Liver (tissue), 8 donors: ENCODE measurements at regions not wholly inside any gene's neighbourhood (a gene's known extent, or its start where the extent isn't known, plus 50 kb on each side); places are given as distances from the start of the nearest gene placed in this dataset.

Source experiments
- DNase-seq: peaks from one replicate; pipeline ENCODE4 v3.0.0-alpha.2; 2017; ENCODE audit warnings: low spot score
- H3K27ac ChIP-seq, 2 donors: one replicate each; pipeline ENCODE4 v1.7.0; 2013; ENCODE audit warnings: inconsistent platforms in 2 of 2, low read length in 2 of 2, control low read depth in 1 of 2, low read depth in 1 of 2, mild to moderate bottlenecking in 1 of 2
- H3K27me3 ChIP-seq, 4 donors: one replicate each; pipeline versions ENCODE4 v1.6.1 to v1.7.0; 2013; ENCODE audit warnings: low read length in 3 of 4, inconsistent platforms in 1 of 4, mild to moderate bottlenecking in 1 of 4, moderate library complexity in 1 of 4; ENCODE audit not compliant: control insufficient read depth in 4 of 4, insufficient read depth in 4 of 4
- H3K36me3 ChIP-seq, 4 donors: one replicate each; pipeline versions ENCODE4 v1.6.1 to v1.7.0; 2013; ENCODE audit warnings: low read length in 3 of 4, mild to moderate bottlenecking in 3 of 4, low read depth in 1 of 4, moderate library complexity in 1 of 4; ENCODE audit not compliant: control insufficient read depth in 4 of 4, insufficient read depth in 3 of 4
- H3K4me1 ChIP-seq, 4 donors: one replicate each; pipeline versions ENCODE4 v1.6.1 to v1.7.0; 2013; ENCODE audit warnings: low read length in 3 of 4, mild to moderate bottlenecking in 3 of 4, moderate library complexity in 1 of 4; ENCODE audit not compliant: control insufficient read depth in 4 of 4, insufficient read depth in 4 of 4
- H3K4me3 ChIP-seq, 3 donors: one replicate each; pipeline versions ENCODE4 v1.6.1 to v1.7.0; 2013; ENCODE audit warnings: low read length in 3 of 3, control low read depth in 1 of 3, low read depth in 1 of 3, mild to moderate bottlenecking in 1 of 3
- H3K9ac ChIP-seq, 2 donors: one replicate each; pipeline ENCODE4 v1.7.0; 2013; ENCODE audit warnings: low read length in 2 of 2, mild to moderate bottlenecking in 2 of 2, moderate library complexity in 2 of 2, control low read depth in 1 of 2, low read depth in 1 of 2
- H3K9me3 ChIP-seq, 4 donors: one replicate each; pipeline versions ENCODE4 v1.6.1 to v1.7.0; 2013; ENCODE audit warnings: low read length in 3 of 4; ENCODE audit not compliant: control insufficient read depth in 4 of 4
- ATF3 ChIP-seq: IDR thresholded peaks from 2 replicates; pipeline ENCODE4 v1.6.1; 2016; ENCODE audit warnings: antibody characterized with exemption
- CTCF ChIP-seq: fragments of 150-350 bp; IDR thresholded peaks from 2 replicates; pipeline ENCODE4 v1.5.1; 2017; ENCODE audit warnings: improper control_type of control experiment, low read depth, low read length; ENCODE audit not compliant: missing input control
- EGR1 ChIP-seq, 2 donors: IDR thresholded peaks; 2 replicates each; pipeline ENCODE4 v1.6.1; 2016 to 2018; ENCODE audit warnings: antibody characterized with exemption in 2 of 2, low read depth in 2 of 2
- FOXA1 ChIP-seq: IDR thresholded peaks from 2 replicates; pipeline ENCODE4 v1.6.1; 2016; ENCODE audit warnings: antibody characterized with exemption
- FOXA2 ChIP-seq: IDR thresholded peaks from 2 replicates; pipeline ENCODE4 v1.6.1; 2016; ENCODE audit warnings: antibody characterized with exemption
- GABPA ChIP-seq, 2 donors: IDR thresholded peaks in 1 of 2; conservative IDR thresholded peaks in 1 of 2; 2 replicates each; pipeline ENCODE4 v1.6.1; 2016; ENCODE audit warnings: antibody characterized with exemption in 2 of 2, mild to moderate bottlenecking in 1 of 2, moderate library complexity in 1 of 2
- HNF4A ChIP-seq, 2 donors: conservative IDR thresholded peaks; 2 replicates each; pipeline ENCODE4 v1.6.1; 2016; ENCODE audit warnings: antibody characterized with exemption in 2 of 2, mild to moderate bottlenecking in 2 of 2
- HNF4G ChIP-seq: IDR thresholded peaks from 2 replicates; pipeline ENCODE4 v1.6.1; 2016; ENCODE audit warnings: antibody characterized with exemption
- JUND ChIP-seq, 2 donors: IDR thresholded peaks; 2 replicates each; pipeline ENCODE4 v1.6.1; 2016; ENCODE audit warnings: antibody characterized with exemption in 2 of 2
- NR2F2 ChIP-seq: IDR thresholded peaks from 2 replicates; pipeline ENCODE4 v1.6.1; 2016; ENCODE audit warnings: antibody characterized with exemption
- RAD21 ChIP-seq, 2 donors: IDR thresholded peaks; 2 replicates each; pipeline ENCODE4 v1.6.1; 2016; ENCODE audit warnings: antibody characterized with exemption in 2 of 2, mild to moderate bottlenecking in 2 of 2
- RXRA ChIP-seq, 2 donors: IDR thresholded peaks; 2 replicates each; pipeline ENCODE4 v1.6.1; 2017 to 2018; ENCODE audit warnings: antibody characterized with exemption in 2 of 2, mild to moderate bottlenecking in 1 of 2
- SP1 ChIP-seq: IDR thresholded peaks from 2 replicates; pipeline ENCODE4 v1.6.1; 2018; ENCODE audit warnings: antibody characterized with exemption, mild to moderate bottlenecking
- TAF1 ChIP-seq: conservative IDR thresholded peaks from 2 replicates; pipeline ENCODE4 v1.6.1; 2016; ENCODE audit warnings: antibody characterized with exemption, mild to moderate bottlenecking
- YY1 ChIP-seq: IDR thresholded peaks from 2 replicates; pipeline ENCODE4 v1.6.1; 2016; ENCODE audit warnings: antibody characterized with exemption, mild to moderate bottlenecking
- whole genome bisulfite sequencing: extraction: QIAGEN DNeasy Blood & Tissue Kit; methylation state at CpG from one replicate; pipeline ENCODE4 v1.1.7; 2013; 5-methylcytosine and 5-hydroxymethylcytosine counted together
- TF ChIP-seq, protein P1 (sequence below): IDR thresholded peaks from 2 replicates; pipeline ENCODE4 v1.6.1; 2016; ENCODE audit warnings: antibody characterized with exemption
- TF ChIP-seq, protein P2 (sequence below): IDR thresholded peaks from 2 replicates; pipeline ENCODE4 v1.6.1; 2016; ENCODE audit warnings: antibody characterized with exemption, mild to moderate bottlenecking
- TF ChIP-seq, protein P3 (sequence below): IDR thresholded peaks from 2 replicates; pipeline ENCODE4 v1.6.1; 2016; ENCODE audit warnings: antibody characterized with exemption
- donor health status: healthy.
- donor health status: healthy.
- donor health status: healthy.
- donor health status: healthy.
- donor health status: healthy.

DNA sequence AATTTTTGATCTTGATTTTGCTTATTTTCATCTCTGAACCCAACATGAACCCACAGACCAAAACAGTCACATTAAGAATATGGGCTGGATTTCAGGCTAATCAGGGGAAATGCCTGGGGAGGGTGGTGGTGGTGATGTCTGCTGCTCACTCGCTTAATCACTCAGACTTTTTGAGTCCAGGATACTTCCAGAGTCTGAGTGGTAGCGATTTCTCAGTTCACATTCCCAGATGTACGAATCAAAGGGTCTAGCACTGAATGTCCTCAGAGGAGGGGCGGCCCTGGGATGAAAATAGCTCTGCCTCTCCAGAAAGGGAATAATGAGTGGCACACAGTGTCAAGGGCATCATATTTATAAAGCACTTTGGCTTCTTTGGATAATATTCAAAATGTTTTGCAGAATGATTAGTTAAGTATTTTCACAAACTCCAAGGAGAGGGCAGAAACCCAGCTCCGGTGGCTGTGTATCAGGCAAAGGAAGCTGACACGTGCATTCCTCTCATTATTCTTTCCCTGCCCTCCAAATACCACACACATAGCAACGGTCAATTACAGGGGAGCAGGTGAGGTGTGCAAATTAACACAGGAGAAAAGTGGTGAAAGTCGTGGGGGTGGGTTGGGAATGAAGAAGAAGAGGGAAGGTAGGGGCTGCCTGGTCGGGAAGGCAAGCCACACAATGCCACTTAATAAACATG lies 345.2 kb upstream of the RSPO3 start:
- no peak overlapping the region for H3K9ac ChIP-seq
- H3K4me1 ChIP-seq, result no peaks in the 10 kb centered on the region
- no peak overlapping the region for H3K27ac ChIP-seq
- no peak overlapping the region for H3K4me3 ChIP-seq
- 26% methylated on average over 9 of the region's 9 CpGs for WGBS
- DNase-seq, result no peak
- TF ChIP-seq HNF4A (conservative IDR thresholded peaks at IDR 0.05) (no peak), RAD21 (IDR thresholded peaks at IDR 0.05) (no peak), TAF1 (no peak), JUND (IDR thresholded peaks at IDR 0.05) (no peak), SP1 (no peak), EGR1 (IDR thresholded peaks at IDR 0.05; ENCODE audit: low read depth in 2 of 2) (no peak), RXRA (IDR thresholded peaks at IDR 0.05) (no peak), CTCF (no peak), FOXA2 (no peak), FOXA1 (no peak), ATF3 (no peak), NR2F2 (no peak), YY1 (no peak), GABPA (IDR thresholded peaks at IDR 0.05 in 1 of 2, conservative IDR thresholded peaks at IDR 0.05 in 1 of 2) (no peak), HNF4G (no peak)
- TF ChIP-seq, protein P1, sequence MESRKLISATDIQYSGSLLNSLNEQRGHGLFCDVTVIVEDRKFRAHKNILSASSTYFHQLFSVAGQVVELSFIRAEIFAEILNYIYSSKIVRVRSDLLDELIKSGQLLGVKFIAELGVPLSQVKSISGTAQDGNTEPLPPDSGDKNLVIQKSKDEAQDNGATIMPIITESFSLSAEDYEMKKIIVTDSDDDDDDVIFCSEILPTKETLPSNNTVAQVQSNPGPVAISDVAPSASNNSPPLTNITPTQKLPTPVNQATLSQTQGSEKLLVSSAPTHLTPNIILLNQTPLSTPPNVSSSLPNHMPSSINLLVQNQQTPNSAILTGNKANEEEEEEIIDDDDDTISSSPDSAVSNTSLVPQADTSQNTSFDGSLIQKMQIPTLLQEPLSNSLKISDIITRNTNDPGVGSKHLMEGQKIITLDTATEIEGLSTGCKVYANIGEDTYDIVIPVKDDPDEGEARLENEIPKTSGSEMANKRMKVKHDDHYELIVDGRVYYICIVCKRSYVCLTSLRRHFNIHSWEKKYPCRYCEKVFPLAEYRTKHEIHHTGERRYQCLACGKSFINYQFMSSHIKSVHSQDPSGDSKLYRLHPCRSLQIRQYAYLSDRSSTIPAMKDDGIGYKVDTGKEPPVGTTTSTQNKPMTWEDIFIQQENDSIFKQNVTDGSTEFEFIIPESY, result no peak
- TF ChIP-seq, protein P2, sequence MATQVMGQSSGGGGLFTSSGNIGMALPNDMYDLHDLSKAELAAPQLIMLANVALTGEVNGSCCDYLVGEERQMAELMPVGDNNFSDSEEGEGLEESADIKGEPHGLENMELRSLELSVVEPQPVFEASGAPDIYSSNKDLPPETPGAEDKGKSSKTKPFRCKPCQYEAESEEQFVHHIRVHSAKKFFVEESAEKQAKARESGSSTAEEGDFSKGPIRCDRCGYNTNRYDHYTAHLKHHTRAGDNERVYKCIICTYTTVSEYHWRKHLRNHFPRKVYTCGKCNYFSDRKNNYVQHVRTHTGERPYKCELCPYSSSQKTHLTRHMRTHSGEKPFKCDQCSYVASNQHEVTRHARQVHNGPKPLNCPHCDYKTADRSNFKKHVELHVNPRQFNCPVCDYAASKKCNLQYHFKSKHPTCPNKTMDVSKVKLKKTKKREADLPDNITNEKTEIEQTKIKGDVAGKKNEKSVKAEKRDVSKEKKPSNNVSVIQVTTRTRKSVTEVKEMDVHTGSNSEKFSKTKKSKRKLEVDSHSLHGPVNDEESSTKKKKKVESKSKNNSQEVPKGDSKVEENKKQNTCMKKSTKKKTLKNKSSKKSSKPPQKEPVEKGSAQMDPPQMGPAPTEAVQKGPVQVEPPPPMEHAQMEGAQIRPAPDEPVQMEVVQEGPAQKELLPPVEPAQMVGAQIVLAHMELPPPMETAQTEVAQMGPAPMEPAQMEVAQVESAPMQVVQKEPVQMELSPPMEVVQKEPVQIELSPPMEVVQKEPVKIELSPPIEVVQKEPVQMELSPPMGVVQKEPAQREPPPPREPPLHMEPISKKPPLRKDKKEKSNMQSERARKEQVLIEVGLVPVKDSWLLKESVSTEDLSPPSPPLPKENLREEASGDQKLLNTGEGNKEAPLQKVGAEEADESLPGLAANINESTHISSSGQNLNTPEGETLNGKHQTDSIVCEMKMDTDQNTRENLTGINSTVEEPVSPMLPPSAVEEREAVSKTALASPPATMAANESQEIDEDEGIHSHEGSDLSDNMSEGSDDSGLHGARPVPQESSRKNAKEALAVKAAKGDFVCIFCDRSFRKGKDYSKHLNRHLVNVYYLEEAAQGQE, result no peak
- TF ChIP-seq, protein P3, sequence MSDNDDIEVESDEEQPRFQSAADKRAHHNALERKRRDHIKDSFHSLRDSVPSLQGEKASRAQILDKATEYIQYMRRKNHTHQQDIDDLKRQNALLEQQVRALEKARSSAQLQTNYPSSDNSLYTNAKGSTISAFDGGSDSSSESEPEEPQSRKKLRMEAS, result no peak
- peaks cover 0 to 3% (median 2%) of the 10 kb centered on the region in 4 donors for H3K27me3 ChIP-seq
- no peaks in the 10 kb centered on the region for H3K9me3 ChIP-seq
- H3K36me3 ChIP-seq, result no peaks in the 10 kb centered on the region
